B cell (primary cell): ENCODE measurements at regions not wholly inside any gene's neighbourhood (a gene's known extent, or its start where the extent isn't known, plus 50 kb on each side); places are given as distances from the start of the nearest gene placed in this dataset.

Experiments
- CTCF ChIP-seq: fragments of 200-600 bp; IDR thresholded peaks from one replicate; pipeline ENCODE4 v1.8.0; 2022; ENCODE audit warnings: antibody characterized with exemption, mild to moderate bottlenecking
- EZH2 ChIP-seq: IDR thresholded peaks from 2 replicates; pipeline ENCODE4 v1.6.1; 2012; ENCODE audit warnings: borderline replicate concordance, low read depth, mild to moderate bottlenecking, moderate library complexity, low read length; ENCODE audit not compliant: insufficient read depth, poor library complexity, severe bottlenecking

GRCh38 chr3:30333143-30333542 is 273.3 kb upstream of the TGFBR2 start:
- TF ChIP-seq CTCF (no peak), EZH2 (no peak)
